A673 (cell line): ENCODE measurements at regions not wholly inside any gene's neighbourhood (a gene's known extent, or its start where the extent isn't known, plus 50 kb on each side); places are given as distances from the start of the nearest gene placed in this dataset.

ENCODE experiments used
- BruUV-seq: library from RNA; stranded (reverse); fragments of 400-500 nt; replicated peaks from 2 replicates; lab custom pipeline; 2021; lab: Mats Ljungman, UMichigan
- CTCF ChIA-PET: fragments of 300-600 bp; sonication (Branson Sonifier 250); formaldehyde crosslinking; loops from one replicate; lab custom pipeline; 2022; ENCODE audit warnings: antibody characterized with exemption; lab: Charles Lee
- POLR2A ChIA-PET: fragments of 300-600 bp; sonication (Branson Sonifier 250); formaldehyde crosslinking; loops from one replicate; lab custom pipeline; 2022; ENCODE audit warnings: antibody characterized with exemption; ENCODE audit not compliant: low non-redundant PET; lab: Charles Lee
- DNase-seq: peaks from one replicate; pipeline ENCODE4 v3.0.0-alpha.2; 2015; ENCODE audit warnings: low spot score
- H3K27ac ChIP-seq: fragments of 200-600 bp; sonication (generic); 2 replicates; pipeline ENCODE4 v1.5.1; 2016; ENCODE audit warnings: mixed run types, low read depth, mild to moderate bottlenecking, mixed read lengths, antibody characterized with exemption, low read length; ENCODE audit not compliant: poor library complexity, severe bottlenecking
- H3K27me3 ChIP-seq: fragments of 200-600 bp; sonication (generic); replicated peaks from 2 replicates; pipeline ENCODE4 v1.6.1; 2017; ENCODE audit warnings: mixed run types, low read depth, mild to moderate bottlenecking, mixed read lengths, antibody characterized with exemption, low read length; ENCODE audit not compliant: insufficient read depth, poor library complexity
- H3K36me3 ChIP-seq: fragments of 200-600 bp; sonication (generic); 2 replicates; pipeline ENCODE4 v1.6.1; 2016; ENCODE audit warnings: mixed run types, mild to moderate bottlenecking, mixed read lengths, antibody characterized with exemption, low read length; ENCODE audit not compliant: insufficient read depth, poor library complexity, severe bottlenecking
- H3K4me1 ChIP-seq: fragments of 200-600 bp; sonication (generic); 2 replicates; pipeline ENCODE4 v1.6.1; 2017; ENCODE audit warnings: mixed run types, mild to moderate bottlenecking, mixed read lengths, antibody characterized with exemption, low read length; ENCODE audit not compliant: insufficient read depth, poor library complexity, severe bottlenecking
- H3K4me3 ChIP-seq: fragments of 200-600 bp; sonication (generic); 2 replicates; pipeline ENCODE4 v1.5.1; 2016; ENCODE audit warnings: low read depth, mixed run types, mild to moderate bottlenecking, mixed read lengths, low read length; ENCODE audit not compliant: poor library complexity, severe bottlenecking
- H3K9me3 ChIP-seq: fragments of 200-600 bp; sonication (generic); 2 replicates; pipeline ENCODE4 v1.6.1; 2016; ENCODE audit warnings: mixed run types, low read depth, mild to moderate bottlenecking, mixed read lengths, antibody characterized with exemption, low read length; ENCODE audit not compliant: poor library complexity, severe bottlenecking
- EZH2 ChIP-seq: fragments of 200-600 bp; sonication (generic); IDR thresholded peaks from 2 replicates; pipeline ENCODE4 v1.6.1; 2017; ENCODE audit warnings: borderline replicate concordance, low read depth, mild to moderate bottlenecking, mixed read lengths, antibody characterized with exemption, low read length; ENCODE audit not compliant: poor library complexity, severe bottlenecking
- intact Hi-C: fragments of 100-400 bp; cut with micrococcal nuclease; formaldehyde crosslinking; loops from one replicate; pipeline ENCODE4 v1.10.0; 2022; ENCODE audit not compliant: unreplicated experiment
- TF ChIP-seq, protein P1 (sequence below): fragments of 300-800, 200-600 bp; sonication (generic); conservative IDR thresholded peaks from 2 replicates; pipeline ENCODE4 v1.5.1; 2017; ENCODE audit warnings: low read depth, mild to moderate bottlenecking, antibody characterized with exemption, low read length, moderate library complexity, mixed read lengths

DNA sequence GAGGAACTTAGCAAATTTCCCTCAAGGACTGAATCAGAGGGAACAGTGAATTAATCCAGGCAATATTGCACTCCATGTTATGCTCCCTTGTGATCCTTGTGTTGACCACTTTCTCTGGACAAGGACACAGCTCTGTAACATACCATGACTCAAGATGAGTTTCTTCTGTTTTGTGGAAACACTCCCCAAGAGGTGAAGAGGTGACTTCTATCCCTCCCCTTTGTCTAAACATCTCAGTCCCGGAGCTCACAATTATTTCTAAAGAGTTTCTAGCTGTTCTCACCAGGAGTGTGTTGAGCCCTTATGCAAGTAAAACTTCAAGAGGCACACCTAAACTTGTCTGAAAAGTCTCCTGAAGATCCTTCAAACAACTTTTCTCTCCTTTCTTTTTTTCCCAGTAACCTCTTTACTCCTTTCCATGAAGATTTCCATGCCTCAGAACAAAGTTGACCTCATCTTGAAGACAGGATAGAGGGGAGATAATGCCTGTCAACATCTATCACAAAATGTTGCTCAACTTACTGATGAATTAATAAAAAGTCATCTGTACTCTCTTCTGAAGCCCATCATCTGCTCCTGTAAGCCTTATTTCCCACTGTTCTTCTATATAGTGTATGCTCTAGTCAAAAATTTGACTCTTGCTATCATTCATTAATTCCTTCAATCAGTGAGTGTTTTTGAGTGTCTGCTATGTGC is 429.1 kb downstream of the SPRY1 start:
- TF ChIP-seq, protein P1, sequence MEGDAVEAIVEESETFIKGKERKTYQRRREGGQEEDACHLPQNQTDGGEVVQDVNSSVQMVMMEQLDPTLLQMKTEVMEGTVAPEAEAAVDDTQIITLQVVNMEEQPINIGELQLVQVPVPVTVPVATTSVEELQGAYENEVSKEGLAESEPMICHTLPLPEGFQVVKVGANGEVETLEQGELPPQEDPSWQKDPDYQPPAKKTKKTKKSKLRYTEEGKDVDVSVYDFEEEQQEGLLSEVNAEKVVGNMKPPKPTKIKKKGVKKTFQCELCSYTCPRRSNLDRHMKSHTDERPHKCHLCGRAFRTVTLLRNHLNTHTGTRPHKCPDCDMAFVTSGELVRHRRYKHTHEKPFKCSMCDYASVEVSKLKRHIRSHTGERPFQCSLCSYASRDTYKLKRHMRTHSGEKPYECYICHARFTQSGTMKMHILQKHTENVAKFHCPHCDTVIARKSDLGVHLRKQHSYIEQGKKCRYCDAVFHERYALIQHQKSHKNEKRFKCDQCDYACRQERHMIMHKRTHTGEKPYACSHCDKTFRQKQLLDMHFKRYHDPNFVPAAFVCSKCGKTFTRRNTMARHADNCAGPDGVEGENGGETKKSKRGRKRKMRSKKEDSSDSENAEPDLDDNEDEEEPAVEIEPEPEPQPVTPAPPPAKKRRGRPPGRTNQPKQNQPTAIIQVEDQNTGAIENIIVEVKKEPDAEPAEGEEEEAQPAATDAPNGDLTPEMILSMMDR, result no peak
- no peak for TF ChIP-seq EZH2
- H3K4me3 ChIP-seq, result no peak overlapping the region
- POLR2A ChIA-PET, result no interaction called here
- DNase-seq, result no peak
- no peaks in the 10 kb centered on the region for H3K36me3 ChIP-seq
- no TSS peak for BruUV-seq
- H3K9me3 ChIP-seq, result no peaks in the 10 kb centered on the region
- H3K27me3 ChIP-seq, result no peaks in the 10 kb centered on the region
- peaks cover 12% of the 10 kb centered on the region for H3K4me1 ChIP-seq
- CTCF ChIA-PET, result no interaction called here
- H3K27ac ChIP-seq, result no peak overlapping the region
- intact Hi-C loops, result no loop called here

DNA sequence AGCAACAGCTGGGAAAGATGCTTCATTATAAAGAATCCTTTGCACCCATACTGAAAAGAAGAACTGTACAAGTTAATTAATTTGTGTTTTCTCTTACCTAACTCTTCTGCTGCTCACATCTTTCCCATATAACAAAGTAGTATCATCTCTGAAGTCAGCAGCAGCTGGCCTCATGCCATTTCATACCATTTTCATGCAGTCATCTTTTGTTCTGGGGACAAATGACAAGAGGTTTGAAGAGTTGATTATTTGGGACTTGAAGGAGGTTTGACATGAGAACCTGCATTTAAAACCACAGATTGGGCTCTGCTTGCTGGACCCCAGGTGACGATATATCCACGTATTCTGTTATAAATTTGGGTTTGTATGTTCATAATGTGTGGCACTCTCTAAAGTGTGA is 430.3 kb downstream of the SPRY1 start:
- Histone ChIP-seq H3K36me3 (no peaks in the 10 kb centered on the region), H3K9me3 (no peaks in the 10 kb centered on the region), H3K4me3 (no peak overlapping the region), H3K27me3 (no peaks in the 10 kb centered on the region), H3K4me1 (peaks cover 17% of the 10 kb centered on the region), H3K27ac (no peak overlapping the region)
- BruUV-seq, result no TSS peak
- ChIA-PET CTCF (no interaction called here), POLR2A (no interaction called here)
- peak; percentile 17 for DNase-seq
- TF ChIP-seq, protein P1, result no peak
- no peak for TF ChIP-seq EZH2
- intact Hi-C loops, result no loop called here

DNA sequence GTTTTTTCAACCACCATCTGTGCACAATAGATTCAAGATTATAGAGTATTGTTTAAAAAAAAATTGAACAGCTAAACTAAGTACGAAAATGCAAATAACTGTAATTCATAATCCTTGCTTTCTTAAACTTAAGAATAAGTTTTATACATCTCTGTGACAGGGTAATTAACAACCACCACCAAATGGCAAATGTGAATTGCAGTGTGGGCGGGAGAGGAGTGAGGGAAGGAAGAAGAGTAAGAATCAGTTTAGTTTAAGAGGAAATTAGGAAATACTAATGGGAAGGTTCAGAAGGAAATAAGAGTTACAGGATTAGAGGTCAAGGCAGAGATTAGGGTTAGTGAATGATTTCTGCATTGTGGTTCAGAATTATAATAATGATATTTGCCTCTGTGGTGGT is 430.9 kb downstream of the SPRY1 start:
- H3K4me3 ChIP-seq, result no peak overlapping the region
- intact Hi-C loops, result no loop called here
- DNase-seq, result peak; percentile 14

More for the DNA sequence above, 430.9 kb downstream of the SPRY1 start:
- no TSS peak for BruUV-seq
- CTCF ChIA-PET, result no interaction called here
- Histone ChIP-seq H3K9me3 (no peaks in the 10 kb centered on the region), H3K27ac (no peak overlapping the region), H3K27me3 (no peaks in the 10 kb centered on the region), H3K36me3 (no peaks in the 10 kb centered on the region), H3K4me1 (peaks cover 23% of the 10 kb centered on the region)
- TF ChIP-seq EZH2, result no peak
- TF ChIP-seq, protein P1, result no peak
- POLR2A ChIA-PET, result no interaction called here
